ENCODE measurements at regions not wholly inside any gene's neighbourhood (a gene's known extent, or its start where the extent isn't known, plus 50 kb on each side); places are given as distances from the start of the nearest gene placed in this dataset.

DNA sequence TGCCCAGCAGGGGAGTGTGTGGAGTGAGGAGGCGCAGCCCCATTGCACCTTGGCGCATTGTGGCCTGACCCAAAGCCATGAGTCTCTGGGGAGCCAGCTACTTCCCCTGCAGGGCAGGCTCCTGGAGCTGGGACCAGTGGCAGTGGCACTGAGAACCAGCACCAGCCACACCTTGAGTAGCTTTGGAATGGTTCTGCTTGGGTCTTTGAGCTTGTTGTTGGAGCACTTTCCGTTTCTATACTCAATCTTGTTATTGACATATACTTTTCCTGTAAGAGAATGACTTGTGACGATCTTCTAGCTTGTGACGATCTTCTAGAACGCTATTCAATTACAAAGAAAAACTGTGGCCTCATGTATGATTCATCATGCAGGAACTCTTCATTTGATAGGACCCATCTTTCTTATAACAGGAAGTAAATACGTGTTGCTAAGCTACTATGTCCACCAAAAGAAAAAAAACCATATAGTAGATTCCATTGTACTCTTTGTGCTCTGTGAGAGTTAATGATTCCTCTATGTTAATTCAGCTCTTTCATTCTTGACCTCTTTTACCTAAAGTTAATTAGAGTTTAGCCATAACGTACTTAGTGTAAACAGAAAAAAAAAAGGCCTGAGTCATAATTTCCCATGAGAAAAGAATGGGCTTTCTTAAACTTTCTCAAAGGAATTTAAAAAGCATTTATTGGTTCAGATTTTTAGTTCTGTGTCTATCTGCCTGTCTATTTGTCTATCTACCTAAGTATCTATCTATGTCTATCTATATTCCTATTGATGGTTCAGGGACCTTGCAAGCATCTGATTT is 113.1 kb downstream of the GATA6 start:
- H3K27me3 ChIP-seq, result no peaks in the 10 kb centered on the region
- no peak overlapping the region for H3K4me3 ChIP-seq
- H3K9me3 ChIP-seq, result no peaks in the 10 kb centered on the region
- TF ChIP-seq EP300 (IDR thresholded peaks at IDR 0.05), result peak in 3 of 4 donors; percentile 30 to 87 (median 50)
- TF ChIP-seq POLR2A (IDR thresholded peaks at IDR 0.05), result no peak
- TF ChIP-seq, protein P1, sequence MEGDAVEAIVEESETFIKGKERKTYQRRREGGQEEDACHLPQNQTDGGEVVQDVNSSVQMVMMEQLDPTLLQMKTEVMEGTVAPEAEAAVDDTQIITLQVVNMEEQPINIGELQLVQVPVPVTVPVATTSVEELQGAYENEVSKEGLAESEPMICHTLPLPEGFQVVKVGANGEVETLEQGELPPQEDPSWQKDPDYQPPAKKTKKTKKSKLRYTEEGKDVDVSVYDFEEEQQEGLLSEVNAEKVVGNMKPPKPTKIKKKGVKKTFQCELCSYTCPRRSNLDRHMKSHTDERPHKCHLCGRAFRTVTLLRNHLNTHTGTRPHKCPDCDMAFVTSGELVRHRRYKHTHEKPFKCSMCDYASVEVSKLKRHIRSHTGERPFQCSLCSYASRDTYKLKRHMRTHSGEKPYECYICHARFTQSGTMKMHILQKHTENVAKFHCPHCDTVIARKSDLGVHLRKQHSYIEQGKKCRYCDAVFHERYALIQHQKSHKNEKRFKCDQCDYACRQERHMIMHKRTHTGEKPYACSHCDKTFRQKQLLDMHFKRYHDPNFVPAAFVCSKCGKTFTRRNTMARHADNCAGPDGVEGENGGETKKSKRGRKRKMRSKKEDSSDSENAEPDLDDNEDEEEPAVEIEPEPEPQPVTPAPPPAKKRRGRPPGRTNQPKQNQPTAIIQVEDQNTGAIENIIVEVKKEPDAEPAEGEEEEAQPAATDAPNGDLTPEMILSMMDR (IDR thresholded peaks at IDR 0.05), result no peak
- peak in 1 of 2 donors; percentile 52 for TF ChIP-seq POLR2AphosphoS5 (IDR thresholded peaks at IDR 0.05)
- no peaks in the 10 kb centered on the region for H3K36me3 ChIP-seq
- WGBS, 2 donors, result 54% methylated on average over 8 of the region's 8 CpGs
- ATAC-seq (ENCODE audit: low FRiP score in 2 of 2) (peak; percentile 36 to 47), DNase-seq (no peak)
- peaks cover 8 to 22% (median 18%) of the 10 kb centered on the region in 4 donors for H3K4me1 ChIP-seq
- H3K27ac ChIP-seq, result peak overlapping the region in 3 of 4 donors; percentile 30 to 68 (median 68)

DNA sequence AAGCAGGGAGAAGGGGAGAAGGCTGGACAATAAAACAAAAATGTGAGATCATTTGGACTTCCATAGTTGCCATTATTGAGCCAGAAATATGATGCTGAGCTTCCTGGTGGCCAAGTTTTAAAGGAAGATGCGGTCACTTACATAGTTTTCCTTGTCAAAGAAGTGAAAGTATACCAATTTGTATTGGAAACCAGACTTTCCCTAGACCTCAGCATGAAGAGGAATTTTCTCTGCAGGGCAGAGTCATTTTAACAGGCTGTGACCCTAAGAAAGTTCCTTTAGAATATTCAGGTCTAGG is 111.0 kb downstream of the GATA6 start:
- Histone ChIP-seq H3K4me1 (peaks cover 0 to 14% (median 11%) of the 10 kb centered on the region in 4 donors), H3K9me3 (no peaks in the 10 kb centered on the region), H3K36me3 (no peaks in the 10 kb centered on the region), H3K4me3 (no peak overlapping the region), H3K27me3 (no peaks in the 10 kb centered on the region), H3K27ac (no peak overlapping the region)
- TF ChIP-seq POLR2A (IDR thresholded peaks at IDR 0.05) (no peak), POLR2AphosphoS5 (IDR thresholded peaks at IDR 0.05) (no peak), EP300 (IDR thresholded peaks at IDR 0.05) (no peak)
- TF ChIP-seq, protein P1 (IDR thresholded peaks at IDR 0.05), result no peak
- whole genome bisulfite sequencing, 2 donors, result 83 to 100% methylated on average over 1 of the region's 1 CpG
- ATAC-seq (ENCODE audit: low FRiP score in 2 of 2), result no peak
- no peak for DNase-seq

DNA sequence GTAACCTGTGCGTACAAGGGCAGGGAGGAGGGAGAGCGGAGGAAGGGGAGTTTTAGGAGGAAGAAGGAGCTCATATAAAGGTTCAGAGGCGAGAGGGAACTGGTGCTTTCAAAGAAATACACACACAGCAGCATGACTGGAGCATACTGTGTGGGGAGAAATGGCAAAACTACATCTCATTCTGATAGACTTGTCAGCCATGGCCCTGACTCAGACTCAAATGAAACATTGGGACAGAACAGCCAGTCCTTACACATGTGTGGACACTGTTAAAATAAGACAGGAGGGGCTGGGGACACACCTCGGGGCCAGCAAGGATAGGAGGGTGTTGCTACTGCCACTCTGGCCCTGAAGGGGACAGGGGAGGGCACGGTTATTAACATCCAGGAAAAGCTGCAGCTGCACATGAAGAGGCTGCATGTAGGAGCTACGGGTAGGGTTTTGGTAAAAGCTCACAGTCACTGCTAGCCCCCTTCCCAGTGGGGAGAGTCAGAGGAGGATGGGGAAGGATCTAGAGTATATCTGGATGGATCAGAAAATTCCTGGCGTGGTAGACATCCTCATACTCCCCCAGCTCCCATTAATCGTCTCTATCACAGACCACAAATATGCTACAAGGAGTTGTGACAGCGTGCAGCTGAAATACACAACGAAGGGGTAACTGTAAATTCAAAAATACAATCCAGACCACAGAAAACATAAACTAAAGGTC is 110.5 kb downstream of the GATA6 start:
- 87 to 88% methylated on average over 10 of the region's 10 CpGs for WGBS, 2 donors
- H3K4me3 ChIP-seq, result no peak overlapping the region

DNA sequence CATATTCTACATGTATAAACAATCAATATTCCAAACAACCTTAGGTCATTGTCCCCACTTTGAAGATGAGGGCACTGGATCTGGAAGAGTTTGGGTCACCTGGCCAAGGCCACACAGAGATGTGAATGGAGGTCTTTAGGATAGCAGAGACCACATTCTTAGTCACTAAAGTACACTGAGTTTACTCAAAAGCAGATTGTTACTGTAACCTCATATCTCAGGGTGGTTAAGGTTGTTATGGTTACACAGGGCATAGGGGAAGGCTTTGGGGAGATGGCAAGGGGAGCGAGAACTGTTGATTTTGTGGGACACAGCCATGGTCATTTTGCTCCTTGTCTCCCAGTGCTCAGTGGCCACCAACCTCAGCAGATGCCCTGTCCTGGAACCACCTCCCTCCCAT is 109.4 kb downstream of the GATA6 start:
- H3K4me1 ChIP-seq, result peaks cover 0 to 14% (median 9%) of the 10 kb centered on the region in 4 donors
- no peak for DNase-seq
- TF ChIP-seq EP300 (IDR thresholded peaks at IDR 0.05), result no peak
- WGBS, 2 donors, result 82 to 94% methylated on average over 1 of the region's 1 CpG
- no peaks in the 10 kb centered on the region for H3K27me3 ChIP-seq
- H3K4me3 ChIP-seq, result no peak overlapping the region
- H3K27ac ChIP-seq, result no peak overlapping the region
- H3K36me3 ChIP-seq, result no peaks in the 10 kb centered on the region
- ATAC-seq (ENCODE audit: low FRiP score in 2 of 2), result no peak
- H3K9me3 ChIP-seq, result no peaks in the 10 kb centered on the region

More for the DNA sequence above, 110.5 kb downstream of the GATA6 start:
- Histone ChIP-seq H3K4me1 (peaks cover 0 to 14% (median 9%) of the 10 kb centered on the region in 4 donors), H3K9me3 (no peaks in the 10 kb centered on the region), H3K27ac (no peak overlapping the region), H3K27me3 (no peaks in the 10 kb centered on the region), H3K36me3 (no peaks in the 10 kb centered on the region)
- TF ChIP-seq POLR2A (IDR thresholded peaks at IDR 0.05) (no peak), EP300 (IDR thresholded peaks at IDR 0.05) (no peak), POLR2AphosphoS5 (IDR thresholded peaks at IDR 0.05) (no peak)
- TF ChIP-seq, protein P1 (IDR thresholded peaks at IDR 0.05), result no peak
- peak in 1 of 2 donors; percentile 80 for ATAC-seq (ENCODE audit: low FRiP score in 2 of 2)
- no peak for DNase-seq

DNA sequence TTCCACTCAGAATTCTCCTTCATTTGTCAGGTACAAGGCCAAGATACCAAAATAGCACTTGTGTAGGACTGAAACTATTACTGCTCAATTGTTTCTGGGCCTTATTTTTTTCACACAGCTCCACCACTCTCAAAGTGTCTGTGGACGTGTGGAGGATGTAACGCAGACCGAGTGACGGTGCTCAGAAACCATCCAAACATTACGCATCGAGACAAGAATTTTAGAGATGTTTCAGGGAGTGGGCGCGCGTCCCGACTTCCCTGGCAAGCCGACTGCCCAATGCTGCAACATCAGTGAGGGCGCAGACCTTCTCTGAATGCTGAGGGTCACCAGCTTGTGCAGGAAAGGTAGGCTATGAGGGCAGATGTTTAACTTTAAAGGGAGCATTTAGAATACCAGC is 108.4 kb downstream of the GATA6 start:
- no peaks in the 10 kb centered on the region for H3K36me3 ChIP-seq
- DNase-seq (peak in 1 of 2 donors; percentile 59), ATAC-seq (ENCODE audit: low FRiP score in 2 of 2) (peak in 1 of 2 donors; percentile 42)
- no peaks in the 10 kb centered on the region for H3K27me3 ChIP-seq
- H3K4me3 ChIP-seq, result no peak overlapping the region
- no peak overlapping the region for H3K27ac ChIP-seq
- no peaks in the 10 kb centered on the region for H3K9me3 ChIP-seq
- peaks cover 0 to 11% (median 6%) of the 10 kb centered on the region in 4 donors for H3K4me1 ChIP-seq
- TF ChIP-seq EP300 (IDR thresholded peaks at IDR 0.05), result no peak
- TF ChIP-seq, protein P1 (IDR thresholded peaks at IDR 0.05), result no peak
- no peak for TF ChIP-seq POLR2AphosphoS5 (IDR thresholded peaks at IDR 0.05)
- no peak for TF ChIP-seq POLR2A (IDR thresholded peaks at IDR 0.05)
- WGBS, 2 donors, result 92 to 95% methylated on average over 12 of the region's 12 CpGs
